Spleen (tissue), 11 donors: ENCODE measurements at regions not wholly inside any gene's neighbourhood (a gene's known extent, or its start where the extent isn't known, plus 50 kb on each side); places are given as distances from the start of the nearest gene placed in this dataset.

Source experiments
- DNase-seq: peaks from one replicate; pipeline ENCODE4 v3.0.0-alpha.2; 2020
- H3K27ac ChIP-seq, 8 donors: fragments of 200-600 bp; sonication (generic) in 7 of 8; 1 replicate in 4 of 8; 2 replicates in 4 of 8; pipeline versions ENCODE4 v1.5.0 to v1.8.0; 2016 to 2021; ENCODE audit warnings: inconsistent platforms in 4 of 8, mild to moderate bottlenecking in 4 of 8, moderate library complexity in 1 of 8
- H3K27me3 ChIP-seq, 7 donors: fragments of 200-600 bp; sonication (generic) in 6 of 7; replicated peaks in 1 of 7; 1 replicate in 4 of 7; 2 replicates in 3 of 7; pipeline versions ENCODE4 v1.5.0 to v1.8.0; 2016 to 2021; ENCODE audit warnings: inconsistent platforms in 3 of 7, mild to moderate bottlenecking in 1 of 7
- H3K36me3 ChIP-seq, 6 donors: fragments of 200-600 bp; sonication (generic) in 5 of 6; 1 replicate in 4 of 6; 2 replicates in 2 of 6; pipeline versions ENCODE4 v1.5.0 to v1.8.0; 2016 to 2021; ENCODE audit warnings: inconsistent platforms in 2 of 6
- H3K4me1 ChIP-seq, 6 donors: fragments of 200-600 bp; sonication (generic) in 5 of 6; 1 replicate in 3 of 6; 2 replicates in 3 of 6; pipeline versions ENCODE4 v1.5.0 to v1.8.0; 2016 to 2021; ENCODE audit warnings: inconsistent platforms in 3 of 6
- H3K4me3 ChIP-seq, 8 donors: fragments of 200-600 bp; sonication (generic) in 7 of 8; 1 replicate in 4 of 8; 2 replicates in 4 of 8; pipeline versions ENCODE4 v1.5.0 to v1.8.0; 2016 to 2021; ENCODE audit warnings: inconsistent platforms in 4 of 8, mild to moderate bottlenecking in 4 of 8, moderate library complexity in 2 of 8
- H3K9me3 ChIP-seq, 8 donors: fragments of 200-600 bp; sonication (generic) in 7 of 8; 1 replicate in 4 of 8; 2 replicates in 4 of 8; pipeline versions ENCODE4 v1.5.0 to v1.8.0; 2016 to 2021; ENCODE audit warnings: inconsistent platforms in 4 of 8
- POLR2A ChIP-seq, 3 donors: fragments of 450-650 bp; IDR thresholded peaks; one replicate each; pipeline ENCODE4 v1.5.1; 2017; ENCODE audit warnings: antibody characterized with exemption in 3 of 3, mild to moderate bottlenecking in 1 of 3
- POLR2AphosphoS5 ChIP-seq, 3 donors: sonication (generic); formaldehyde crosslinking; IDR thresholded peaks; one replicate each; pipeline ENCODE4 v1.5.1; 2017; ENCODE audit warnings: antibody characterized with exemption in 3 of 3
- WGBS, 5 donors: extraction: QIAGEN DNeasy Blood & Tissue Kit in 3 of 5; methylation state at CpG; one replicate each; pipeline versions ENCODE4 v1.1.5 to v1.1.7; 2013 to 2018; 5-methylcytosine and 5-hydroxymethylcytosine counted together
- intact Hi-C: fragments of 100-400 bp; cut with DNase I; formaldehyde crosslinking; loops from one replicate; pipeline ENCODE4 v1.15.0; 2023; ENCODE audit warnings: low total_unique reads
- TF ChIP-seq, protein P1 (sequence below), 11 experiments: fragments of 200-600 bp in 7 of 11; fragments of 450-650 bp in 4 of 11; sonication (generic) in 4 of 11; IDR thresholded peaks in 8 of 11; conservative IDR thresholded peaks in 3 of 11; 1 replicate in 7 of 11; 2 replicates in 4 of 11; pipeline versions ENCODE4 v1.4.0 to v1.8.0; 2016 to 2021; ENCODE audit warnings: antibody characterized with exemption in 11 of 11, inconsistent platforms in 4 of 11, mild to moderate bottlenecking in 1 of 11
- donor health status: healthy with polysubstance abuse.
- donor health status: DM: no; HTN: no; CAD: no; lungs with moderate emphysema.
- donor health status: DM: no; HTN: no; CAD: no.
- donor health status: Bipolar disorder and iron deficiency.
- donor health status: healthy.
- donor health status: DM: no; HTN: no; CAD: no.
- donor health status: DM: yes; HTN: yes; CAD: no.

DNA sequence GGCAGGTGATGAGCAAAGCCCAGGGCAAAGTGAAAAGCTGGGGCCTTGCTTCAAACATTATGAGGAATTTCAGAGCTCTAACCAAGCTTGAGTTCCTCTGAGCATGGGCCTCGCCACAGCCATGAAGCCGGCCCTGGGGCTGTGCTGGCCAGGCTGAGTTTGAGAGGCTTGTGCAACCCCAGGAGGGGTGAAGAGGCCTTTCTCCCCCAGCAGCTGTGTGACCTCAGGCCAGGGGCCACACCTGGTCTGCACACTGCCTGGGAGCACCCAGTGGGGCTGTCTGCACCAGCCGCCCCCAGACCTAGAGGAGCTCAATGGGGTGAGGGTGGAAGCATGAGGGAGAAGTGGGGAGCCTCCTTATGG is 204.9 kb upstream of the C14orf180 start:
- intact Hi-C loops, result no loop called here
- Histone ChIP-seq H3K36me3 (no peaks in the 10 kb centered on the region), H3K4me3 (no peak overlapping the region), H3K27ac (no peak overlapping the region), H3K27me3 (peaks cover 0 to 16% (median 0%) of the 10 kb centered on the region in 7 donors), H3K9me3 (peaks cover 0 to 10% (median 6%) of the 10 kb centered on the region in 8 donors), H3K4me1 (peaks cover 0 to 4% (median 0%) of the 10 kb centered on the region in 6 donors)
- TF ChIP-seq POLR2A (IDR thresholded peaks at IDR 0.05), result no peak
- TF ChIP-seq, protein P1, sequence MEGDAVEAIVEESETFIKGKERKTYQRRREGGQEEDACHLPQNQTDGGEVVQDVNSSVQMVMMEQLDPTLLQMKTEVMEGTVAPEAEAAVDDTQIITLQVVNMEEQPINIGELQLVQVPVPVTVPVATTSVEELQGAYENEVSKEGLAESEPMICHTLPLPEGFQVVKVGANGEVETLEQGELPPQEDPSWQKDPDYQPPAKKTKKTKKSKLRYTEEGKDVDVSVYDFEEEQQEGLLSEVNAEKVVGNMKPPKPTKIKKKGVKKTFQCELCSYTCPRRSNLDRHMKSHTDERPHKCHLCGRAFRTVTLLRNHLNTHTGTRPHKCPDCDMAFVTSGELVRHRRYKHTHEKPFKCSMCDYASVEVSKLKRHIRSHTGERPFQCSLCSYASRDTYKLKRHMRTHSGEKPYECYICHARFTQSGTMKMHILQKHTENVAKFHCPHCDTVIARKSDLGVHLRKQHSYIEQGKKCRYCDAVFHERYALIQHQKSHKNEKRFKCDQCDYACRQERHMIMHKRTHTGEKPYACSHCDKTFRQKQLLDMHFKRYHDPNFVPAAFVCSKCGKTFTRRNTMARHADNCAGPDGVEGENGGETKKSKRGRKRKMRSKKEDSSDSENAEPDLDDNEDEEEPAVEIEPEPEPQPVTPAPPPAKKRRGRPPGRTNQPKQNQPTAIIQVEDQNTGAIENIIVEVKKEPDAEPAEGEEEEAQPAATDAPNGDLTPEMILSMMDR (IDR thresholded peaks at IDR 0.05 in 8 of 11, conservative IDR thresholded peaks at IDR 0.05 in 3 of 11), result no peak
- no peak for TF ChIP-seq POLR2AphosphoS5 (IDR thresholded peaks at IDR 0.05)
- DNase-seq, result no peak
- whole genome bisulfite sequencing, 5 donors, result 92 to 96% (median 93%) methylated on average over 2 to 3 of the region's 3 CpGs

GRCh38 chr14:104375551-104376201 is 203.9 kb upstream of the C14orf180 start:
- Histone ChIP-seq H3K27me3 (peaks cover 0 to 16% (median 0%) of the 10 kb centered on the region in 7 donors), H3K9me3 (peaks cover 0 to 20% (median 15%) of the 10 kb centered on the region in 8 donors), H3K4me1 (no peaks in the 10 kb centered on the region), H3K36me3 (no peaks in the 10 kb centered on the region), H3K4me3 (no peak overlapping the region), H3K27ac (no peak overlapping the region)
- 91 to 97% (median 92%) methylated on average over 17 to 21 of the region's 21 CpGs for WGBS, 5 donors
- DNase-seq, result no peak
- TF ChIP-seq, protein P1 (IDR thresholded peaks at IDR 0.05 in 8 of 11, conservative IDR thresholded peaks at IDR 0.05 in 3 of 11), result no peak
- no peak for TF ChIP-seq POLR2AphosphoS5 (IDR thresholded peaks at IDR 0.05)
- no peak for TF ChIP-seq POLR2A (IDR thresholded peaks at IDR 0.05)
- intact Hi-C loops, result no loop called here

- peaks cover 0 to 28% (median 23%) of the 10 kb centered on the region in 8 donors for H3K9me3 ChIP-seq
- peaks cover 0 to 11% (median 0%) of the 10 kb centered on the region in 7 donors for H3K27me3 ChIP-seq
- DNase-seq, result no peak
- H3K36me3 ChIP-seq, result no peaks in the 10 kb centered on the region
- H3K27ac ChIP-seq, result no peak overlapping the region
- 75 to 89% (median 81%) methylated on average over 28 to 31 of the region's 31 CpGs for WGBS, 5 donors
- H3K4me1 ChIP-seq, result no peaks in the 10 kb centered on the region
- TF ChIP-seq POLR2AphosphoS5 (IDR thresholded peaks at IDR 0.05), result no peak
- TF ChIP-seq, protein P1 (IDR thresholded peaks at IDR 0.05 in 8 of 11, conservative IDR thresholded peaks at IDR 0.05 in 3 of 11), result no peak
- TF ChIP-seq POLR2A (IDR thresholded peaks at IDR 0.05), result no peak
- H3K4me3 ChIP-seq, result no peak overlapping the region
- intact Hi-C loops, result no loop called here
Measured at GRCh38 chr14:104376202-104377140, 203.1 kb upstream of the C14orf180 start.

DNA sequence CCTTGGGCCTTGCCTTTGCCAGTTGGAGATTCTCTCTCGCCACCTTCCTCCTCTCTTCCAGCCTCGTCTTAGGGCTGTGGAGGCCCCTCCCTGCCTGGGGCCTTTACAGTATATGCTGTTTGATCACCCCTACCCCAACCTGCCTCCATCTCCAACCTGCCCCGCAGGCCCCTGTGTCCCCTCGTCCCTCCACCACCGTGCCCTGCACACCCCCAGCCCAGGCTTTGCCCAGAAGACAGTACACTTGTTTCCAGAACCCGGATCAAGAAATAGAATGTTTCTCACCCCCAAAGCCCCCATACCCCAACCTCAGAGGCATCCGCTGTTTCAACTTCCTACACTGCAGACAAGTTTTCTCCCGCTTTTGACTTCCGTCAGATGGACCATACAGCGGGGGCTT is 202.3 kb upstream of the C14orf180 start:
- H3K36me3 ChIP-seq, result no peaks in the 10 kb centered on the region
- peaks cover 0 to 30% (median 27%) of the 10 kb centered on the region in 8 donors for H3K9me3 ChIP-seq

More for the DNA sequence above, 202.3 kb upstream of the C14orf180 start:
- Histone ChIP-seq H3K4me1 (no peaks in the 10 kb centered on the region), H3K27me3 (peaks cover 0 to 11% (median 0%) of the 10 kb centered on the region in 7 donors), H3K4me3 (no peak overlapping the region), H3K27ac (no peak overlapping the region)
- intact Hi-C loops, result no loop called here
- no peak for DNase-seq
- TF ChIP-seq POLR2AphosphoS5 (IDR thresholded peaks at IDR 0.05), result no peak
- TF ChIP-seq, protein P1 (IDR thresholded peaks at IDR 0.05 in 8 of 11, conservative IDR thresholded peaks at IDR 0.05 in 3 of 11), result no peak
- no peak for TF ChIP-seq POLR2A (IDR thresholded peaks at IDR 0.05)
- 86 to 91% (median 88%) methylated on average over 10 of the region's 10 CpGs for WGBS, 5 donors
